OCI-LY7 (cell line): ENCODE measurements at regions not wholly inside any gene's neighbourhood (a gene's known extent, or its start where the extent isn't known, plus 50 kb on each side); places are given as distances from the start of the nearest gene placed in this dataset.

Source experiments
- CTCF ChIP-seq: fragments of 200-600 bp; sonication (generic); conservative IDR thresholded peaks from 2 replicates; pipeline ENCODE4 v1.5.1; 2014; ENCODE audit warnings: mild to moderate bottlenecking, antibody characterized with exemption, low read length, moderate library complexity, mixed read lengths
- EZH2phosphoT487 ChIP-seq: fragments of 200-600 bp; sonication (generic); IDR thresholded peaks from 2 replicates; pipeline ENCODE4 v1.6.1; 2018; ENCODE audit warnings: low read depth, borderline replicate concordance, mild to moderate bottlenecking, mixed run types, antibody characterized with exemption, low read length, moderate library complexity, mixed read lengths

- no peak for TF ChIP-seq CTCF
- no peak for TF ChIP-seq EZH2phosphoT487
These were observed 96.8 kb upstream of the LY86 start for GRCh38 chr6:6491761-6492160.
